CD4-positive, alpha-beta T cell treated with Interleukin-4 for 1 hour (primary cell): ENCODE measurements at regions not wholly inside any gene's neighbourhood (a gene's known extent, or its start where the extent isn't known, plus 50 kb on each side); places are given as distances from the start of the nearest gene placed in this dataset.

Source experiments
- DNase-seq, 2 donors: peaks; one replicate each; pipeline ENCODE4 v3.0.0-alpha.2; 2020 to 2022

GRCh38 chr3:144394032-144394431, 422.4 kb downstream of the DIPK2A start:
- no peak for DNase-seq

GRCh38 chr3:144402430-144402829, 430.8 kb downstream of the DIPK2A start:
- DNase-seq, result no peak

- DNase-seq, result no peak
These were observed 431.4 kb downstream of the DIPK2A start for GRCh38 chr3:144403040-144403457.

GRCh38 chr3:144407335-144407734, 435.7 kb downstream of the DIPK2A start:
- DNase-seq, result no peak

- no peak for DNase-seq
These were observed 437.7 kb downstream of the DIPK2A start for GRCh38 chr3:144409319-144409718.

- no peak for DNase-seq
These were observed 441.4 kb downstream of the DIPK2A start for GRCh38 chr3:144413068-144413467.

- no peak for DNase-seq
These were observed 443.9 kb downstream of the DIPK2A start for GRCh38 chr3:144415492-144415891.

GRCh38 chr3:144424606-144425005, 453.0 kb downstream of the DIPK2A start:
- DNase-seq, result no peak

GRCh38 chr3:144426366-144426765, 454.7 kb downstream of the DIPK2A start:
- no peak for DNase-seq

- no peak for DNase-seq
These were observed 455.3 kb downstream of the DIPK2A start for GRCh38 chr3:144426967-144427366.

- DNase-seq, result no peak
These were observed 458.1 kb downstream of the DIPK2A start for GRCh38 chr3:144429719-144430121.

- DNase-seq, result no peak
These were observed 459.5 kb downstream of the DIPK2A start for GRCh38 chr3:144431134-144431533.

GRCh38 chr3:144433006-144433405, 461.4 kb downstream of the DIPK2A start:
- DNase-seq, result no peak

GRCh38 chr3:144437989-144438388, 466.4 kb downstream of the DIPK2A start:
- DNase-seq, result no peak

- DNase-seq, result no peak
These were observed 472.4 kb downstream of the DIPK2A start for GRCh38 chr3:144444061-144444460.

GRCh38 chr3:144444546-144444945, 472.9 kb downstream of the DIPK2A start:
- DNase-seq, result no peak

GRCh38 chr3:144455841-144456440, 484.3 kb downstream of the DIPK2A start:
- no peak for DNase-seq

- DNase-seq, result no peak
These were observed 486.1 kb downstream of the DIPK2A start for GRCh38 chr3:144457758-144458157.

GRCh38 chr3:144458283-144458682, 486.7 kb downstream of the DIPK2A start:
- no peak for DNase-seq

GRCh38 chr3:144462337-144462736, 490.7 kb downstream of the DIPK2A start:
- no peak for DNase-seq

GRCh38 chr3:144463911-144464310, 492.3 kb downstream of the DIPK2A start:
- DNase-seq, result no peak

GRCh38 chr3:144466114-144466513, 494.5 kb downstream of the DIPK2A start:
- no peak for DNase-seq

- no peak for DNase-seq
These were observed 494.9 kb downstream of the DIPK2A start for GRCh38 chr3:144466540-144466939.

GRCh38 chr3:144470666-144471065, 499.0 kb downstream of the DIPK2A start:
- no peak for DNase-seq

- DNase-seq, result no peak
These were observed 506.0 kb downstream of the DIPK2A start for GRCh38 chr3:144477593-144477992.
